ENCODE measurements at regions not wholly inside any gene's neighbourhood (a gene's known extent, or its start where the extent isn't known, plus 50 kb on each side); places are given as distances from the start of the nearest gene placed in this dataset.

- no peak for DNase-seq
Measured at GRCh38 chr11:130587658-130588057, 139.2 kb downstream of the ADAMTS15 start.

- DNase-seq: no peak
Measured at GRCh38 chr11:130588471-130588870, 140.0 kb downstream of the ADAMTS15 start.

GRCh38 chr11:130592056-130592455 lies 143.6 kb downstream of the ADAMTS15 start:
- DNase-seq: no peak

GRCh38 chr11:130593064-130593463 lies 144.6 kb downstream of the ADAMTS15 start:
- no peak for DNase-seq

- no peak for DNase-seq
Measured at GRCh38 chr11:130598433-130598832, 150.0 kb downstream of the ADAMTS15 start.

- DNase-seq: no peak
Measured at GRCh38 chr11:130599073-130599654, 150.7 kb downstream of the ADAMTS15 start.

GRCh38 chr11:130600139-130600538 lies 151.7 kb downstream of the ADAMTS15 start:
- no peak for DNase-seq

GRCh38 chr11:130600616-130601015 lies 152.2 kb downstream of the ADAMTS15 start:
- DNase-seq: no peak

GRCh38 chr11:130601141-130601540 lies 152.7 kb downstream of the ADAMTS15 start:
- DNase-seq: no peak

- no peak for DNase-seq
Measured at GRCh38 chr11:130601764-130602460, 153.5 kb downstream of the ADAMTS15 start.

GRCh38 chr11:130602641-130603334 lies 154.3 kb downstream of the ADAMTS15 start:
- no peak for DNase-seq

- no peak for DNase-seq
Measured at GRCh38 chr11:130603335-130603906, 155.0 kb downstream of the ADAMTS15 start.

- DNase-seq: no peak
Measured at GRCh38 chr11:130604606-130605005, 156.2 kb downstream of the ADAMTS15 start.

- DNase-seq: no peak
Measured at GRCh38 chr11:130606178-130606577, 157.7 kb downstream of the ADAMTS15 start.

- no peak for DNase-seq
Measured at GRCh38 chr11:130606781-130607511, 158.5 kb downstream of the ADAMTS15 start.

GRCh38 chr11:130608287-130608686 lies 159.8 kb downstream of the ADAMTS15 start:
- no peak for DNase-seq

GRCh38 chr11:130609121-130610035 lies 160.9 kb downstream of the ADAMTS15 start:
- no peak for DNase-seq

- no peak for DNase-seq
Measured at GRCh38 chr11:130611791-130612251, 163.4 kb downstream of the ADAMTS15 start.

- no peak for DNase-seq
Measured at GRCh38 chr11:130612291-130612851, 163.9 kb downstream of the ADAMTS15 start.

- DNase-seq: no peak
Measured at GRCh38 chr11:130613396-130613795, 165.0 kb downstream of the ADAMTS15 start.

- DNase-seq: no peak
Measured at GRCh38 chr11:130614591-130614990, 166.1 kb downstream of the ADAMTS15 start.
